GM21447 (cell line): ENCODE measurements at regions not wholly inside any gene's neighbourhood (a gene's known extent, or its start where the extent isn't known, plus 50 kb on each side); places are given as distances from the start of the nearest gene placed in this dataset.

Experiments
- ATAC-seq: cut with Tn5 transposase; IDR thresholded peaks from one replicate; pipeline ENCODE4 v1.9.1; 2021; ENCODE audit not compliant: unreplicated experiment

DNA sequence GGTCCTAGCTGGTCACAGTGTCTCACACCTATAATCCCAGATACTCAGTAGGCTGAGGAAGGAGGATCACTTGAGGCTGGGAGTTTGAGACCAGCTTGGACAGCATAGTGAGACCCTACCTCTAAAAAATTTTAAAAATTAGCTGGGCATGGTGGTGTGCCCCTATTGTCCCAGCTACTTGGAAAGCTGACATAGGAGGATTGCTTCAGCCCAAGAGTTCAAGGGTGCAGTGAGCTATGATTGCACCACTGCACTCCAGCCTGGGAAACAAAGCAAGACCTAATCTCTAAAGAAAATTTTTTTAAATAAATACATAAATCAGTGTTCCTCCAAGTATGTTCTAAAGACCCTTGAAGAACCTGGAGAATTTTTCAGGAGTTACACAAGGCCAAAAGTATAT lies 50.6 kb upstream of the GNAO1 start:
- ATAC-seq = no peak

- no peak for ATAC-seq
Measured at GRCh38 chr16:56137269-56137668, 54.0 kb upstream of the GNAO1 start.

GRCh38 chr16:56136256-56136655 lies 55.0 kb upstream of the GNAO1 start:
- no peak for ATAC-seq

GRCh38 chr16:56134790-56135189 lies 56.5 kb upstream of the GNAO1 start:
- no peak for ATAC-seq

DNA sequence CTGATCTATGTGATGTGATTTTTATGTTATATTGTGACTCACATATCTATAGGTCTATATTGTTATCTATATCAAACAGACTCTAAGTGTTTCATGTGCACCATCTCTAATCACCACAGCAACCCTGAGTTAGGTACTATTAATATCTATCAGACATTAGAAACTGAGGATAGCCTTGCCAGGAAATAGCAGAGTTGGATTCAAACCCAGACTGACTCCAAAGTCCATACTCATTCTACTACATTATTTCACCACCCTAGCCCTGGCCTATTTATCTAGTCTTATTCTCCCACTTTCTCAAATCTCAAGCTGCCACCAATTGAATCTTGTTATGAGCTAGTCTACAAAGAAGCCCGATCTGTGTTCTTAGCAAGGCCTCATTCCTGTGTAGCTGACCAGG lies 65.4 kb upstream of the GNAO1 start:
- ATAC-seq = no peak

DNA sequence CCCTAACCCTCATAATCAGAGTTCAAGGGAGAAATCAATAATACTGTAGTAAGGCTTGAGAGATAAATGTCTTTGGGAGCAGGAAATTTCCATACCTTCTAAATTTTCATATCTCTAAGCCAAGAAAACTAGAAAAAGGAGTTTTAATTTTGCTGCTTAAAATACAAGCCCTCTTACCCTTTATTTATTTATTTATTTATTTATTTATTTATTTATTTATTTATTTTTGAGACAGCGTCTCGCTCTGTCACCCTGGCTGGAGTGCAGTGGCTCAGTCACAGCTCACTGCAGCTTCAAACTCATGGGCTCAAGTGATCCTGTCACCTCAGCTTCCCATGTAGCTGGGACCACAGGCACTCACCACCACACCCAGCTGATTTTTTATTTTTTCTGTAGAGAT lies 69.0 kb upstream of the GNAO1 start:
- ATAC-seq = no peak

DNA sequence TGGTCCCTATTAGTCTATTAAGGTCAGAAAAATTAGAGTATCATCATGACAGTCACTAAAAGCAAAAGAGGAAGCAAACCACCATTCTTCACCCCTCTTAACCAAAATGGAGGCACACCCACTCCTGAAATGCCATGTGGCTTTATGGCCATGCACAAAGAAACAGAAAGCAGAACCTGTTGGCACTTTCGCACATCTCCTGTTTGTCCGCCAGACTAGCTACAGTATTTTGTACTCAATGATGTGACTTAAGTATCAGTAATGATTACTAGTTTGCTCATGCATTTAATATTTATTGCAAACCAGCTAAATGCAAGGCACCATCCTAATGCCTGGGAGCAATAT lies 70.2 kb upstream of the GNAO1 start:
- ATAC-seq = no peak

- ATAC-seq = no peak
Measured at GRCh38 chr16:56120447-56121155, 70.7 kb upstream of the GNAO1 start.

GRCh38 chr16:56119133-56119532 lies 72.2 kb upstream of the GNAO1 start:
- ATAC-seq = no peak

- ATAC-seq = no peak
Measured at GRCh38 chr16:56116577-56116964, 74.7 kb upstream of the GNAO1 start.

DNA sequence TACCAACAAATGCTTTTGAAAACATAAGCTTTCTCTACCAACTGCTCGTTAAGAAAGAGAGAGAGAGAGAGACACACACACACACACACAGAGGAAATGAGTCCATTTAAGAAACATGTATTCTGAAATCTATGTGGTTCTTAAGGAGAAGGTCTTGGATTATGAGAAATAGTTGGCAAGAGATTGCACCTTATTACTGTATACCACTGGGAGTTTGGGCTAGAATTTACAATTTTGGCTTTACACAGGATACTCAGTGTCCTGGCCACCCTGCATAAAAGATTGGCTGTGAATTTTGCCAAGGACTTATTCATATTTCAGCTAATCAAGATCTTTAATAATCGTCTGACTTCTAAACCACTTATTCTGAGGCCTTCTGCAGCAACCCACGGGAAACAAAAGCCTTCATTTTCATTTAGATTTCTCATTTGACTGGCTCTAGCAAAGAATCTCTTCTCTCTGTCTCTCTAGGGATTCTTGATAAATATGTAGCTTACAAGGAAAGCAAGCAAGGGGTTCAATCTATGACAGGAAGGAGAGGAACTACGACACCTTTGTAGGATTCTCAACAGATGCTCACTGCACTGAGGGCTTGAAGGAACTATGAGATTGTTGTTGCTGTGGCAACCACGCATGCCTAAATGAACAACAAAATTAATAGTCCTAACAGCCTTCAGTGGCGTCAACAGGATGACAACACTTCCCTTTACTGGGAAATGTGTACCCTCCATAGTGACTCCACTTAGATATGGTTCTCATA lies 75.3 kb upstream of the GNAO1 start:
- no peak for ATAC-seq

GRCh38 chr16:56113223-56113622 lies 78.1 kb upstream of the GNAO1 start:
- ATAC-seq = no peak

- ATAC-seq = no peak
Measured at GRCh38 chr16:56111100-56111499, 80.2 kb upstream of the GNAO1 start.

DNA sequence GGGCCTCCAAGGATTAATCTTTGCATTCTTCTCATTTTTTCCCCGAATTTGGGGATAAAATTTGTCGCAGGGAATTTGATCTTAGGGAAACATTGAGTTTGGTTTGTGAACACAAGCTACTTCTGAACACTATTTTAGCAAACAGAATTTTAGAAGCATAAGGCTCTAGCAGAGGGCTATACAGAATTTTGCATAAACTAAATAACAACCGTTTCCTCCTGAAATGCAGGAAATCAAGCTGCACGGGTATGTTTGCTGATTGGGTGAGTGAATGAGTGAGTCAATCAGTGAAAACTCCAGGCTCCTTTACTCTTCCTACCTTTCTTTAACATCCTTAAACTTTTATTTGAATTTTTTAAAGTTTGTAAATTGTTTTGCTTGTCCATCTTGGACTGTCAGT lies 81.3 kb upstream of the GNAO1 start:
- no peak for ATAC-seq

- no peak for ATAC-seq
Measured at GRCh38 chr16:56109205-56109604, 82.1 kb upstream of the GNAO1 start.

DNA sequence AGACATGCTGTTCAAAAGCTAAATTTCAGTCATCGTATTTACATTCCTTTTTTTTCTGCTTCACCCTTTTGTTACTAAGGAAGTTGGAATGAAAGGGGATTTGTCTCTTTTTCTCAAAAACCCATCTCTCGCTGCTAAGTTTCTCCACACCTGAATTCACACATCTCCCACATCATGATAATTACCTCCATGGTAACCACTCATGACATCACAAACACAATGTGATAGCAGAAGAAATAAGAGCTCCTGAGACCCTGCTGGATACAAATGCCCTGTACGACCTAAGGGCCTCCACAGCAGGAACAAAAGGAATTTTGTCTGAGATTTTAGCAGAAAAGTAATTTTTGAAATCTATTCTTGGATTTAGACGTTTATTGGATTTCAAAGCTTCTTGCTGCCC lies 82.6 kb upstream of the GNAO1 start:
- ATAC-seq = no peak

DNA sequence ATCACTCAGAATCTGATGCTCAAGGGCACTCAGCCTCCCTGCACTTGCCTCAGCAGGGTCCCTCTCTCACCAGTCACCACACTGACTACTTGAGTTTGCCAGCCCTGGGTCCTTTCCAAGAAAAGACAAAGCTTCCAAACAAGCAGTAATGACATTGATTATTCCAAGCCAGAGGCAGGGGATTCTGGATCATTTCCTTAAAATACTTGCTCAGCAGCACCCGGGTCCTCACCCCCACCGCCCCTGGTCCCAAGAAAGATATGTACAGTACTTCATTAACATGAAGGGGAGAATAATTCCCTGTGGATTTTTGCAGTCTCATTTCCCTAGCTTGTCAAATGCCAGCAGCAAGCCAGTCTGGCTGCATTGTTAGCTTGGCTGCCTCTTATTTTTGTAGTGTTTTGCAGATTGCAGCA lies 83.2 kb upstream of the GNAO1 start:
- ATAC-seq = no peak

- ATAC-seq = no peak
Measured at GRCh38 chr16:56106527-56106926, 84.8 kb upstream of the GNAO1 start.

DNA sequence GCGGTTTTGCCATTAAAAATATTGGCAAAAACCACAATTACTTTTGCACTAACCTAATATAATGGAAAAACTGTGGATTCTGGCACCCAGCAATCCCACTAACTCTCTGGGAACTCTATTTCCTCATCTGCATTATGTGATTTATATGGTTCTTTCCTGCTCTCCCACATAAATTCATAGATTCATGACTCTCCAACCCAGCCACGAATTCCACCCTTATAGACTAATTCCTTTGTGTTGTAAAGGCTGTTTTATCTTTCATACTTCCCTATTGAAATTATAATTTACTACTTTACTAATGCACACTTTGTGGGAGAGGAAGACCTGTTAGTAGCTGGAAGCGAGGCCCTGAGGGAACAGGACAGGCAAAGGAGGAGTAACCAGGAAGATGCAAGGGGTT lies 88.4 kb upstream of the GNAO1 start:
- ATAC-seq = no peak

DNA sequence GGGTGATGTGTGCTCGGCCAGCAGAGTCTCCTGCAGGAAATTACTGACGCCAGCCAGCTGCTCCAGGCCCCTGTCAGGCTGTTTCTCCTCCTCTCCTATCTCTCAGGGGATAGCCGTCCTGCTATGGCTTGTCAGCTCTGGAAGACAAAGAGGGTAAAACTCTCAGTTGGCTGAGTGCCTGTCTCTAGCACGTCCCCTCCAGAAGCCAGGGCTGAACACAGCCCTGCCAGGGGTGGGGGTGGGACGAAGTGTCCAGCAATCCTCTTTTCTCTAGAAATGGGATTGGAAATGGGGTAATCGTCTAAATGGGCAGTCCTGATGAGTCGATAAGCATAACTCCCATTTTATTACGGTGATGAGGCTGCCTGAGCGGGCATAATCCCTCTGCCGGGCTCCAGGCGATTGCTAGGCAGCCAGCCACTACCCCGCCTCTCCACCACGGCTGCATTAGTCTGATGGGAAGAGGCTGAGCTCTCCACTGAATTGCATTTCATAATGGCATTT lies 89.1 kb upstream of the GNAO1 start:
- no peak for ATAC-seq

GRCh38 chr16:56101480-56101879 lies 89.8 kb upstream of the GNAO1 start:
- ATAC-seq = no peak

DNA sequence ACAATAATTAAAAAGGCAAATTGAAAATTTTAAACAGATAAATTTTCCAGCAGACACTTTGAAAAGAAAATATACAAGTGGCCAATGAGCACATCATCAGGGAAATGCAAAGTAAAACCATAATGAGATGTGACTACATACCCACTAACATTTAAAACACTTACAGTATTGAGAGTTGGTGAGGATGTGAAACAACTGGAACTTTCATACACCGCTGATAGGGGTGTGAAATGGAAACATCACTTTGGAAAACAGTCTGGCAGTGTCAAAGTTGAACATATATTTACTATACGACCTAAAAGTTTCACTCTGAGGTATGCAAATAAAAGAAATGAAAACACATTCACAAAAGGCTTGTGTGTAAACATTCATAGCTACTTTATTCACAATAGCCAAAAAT lies 94.0 kb upstream of the GNAO1 start:
- ATAC-seq = no peak

DNA sequence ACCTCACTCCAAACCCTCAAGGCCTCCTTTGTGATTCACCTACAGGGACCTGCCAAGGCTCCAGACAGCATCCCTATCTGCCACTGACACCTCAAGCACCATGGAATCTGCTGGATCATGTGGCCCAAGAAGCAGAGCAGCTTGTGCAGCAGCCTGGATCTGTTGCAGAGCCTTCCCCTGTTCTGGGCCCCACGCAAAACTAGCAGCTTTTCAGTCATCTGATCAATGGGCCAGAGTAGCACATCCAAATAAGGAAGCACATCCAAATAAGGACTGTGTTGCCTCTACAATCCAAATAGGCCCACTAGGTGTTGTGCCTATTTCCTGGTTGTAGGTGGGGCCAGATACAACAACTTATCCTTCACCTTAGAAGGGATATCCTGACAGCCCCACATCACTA lies 97.1 kb upstream of the GNAO1 start:
- ATAC-seq = no peak
